Esophagus muscularis mucosa (tissue), 4 donors: ENCODE measurements at regions not wholly inside any gene's neighbourhood (a gene's known extent, or its start where the extent isn't known, plus 50 kb on each side); places are given as distances from the start of the nearest gene placed in this dataset.

Experiments used
- DNase-seq: peaks from one replicate; pipeline ENCODE4 v3.0.0-alpha.2; 2017; ENCODE audit errors: extremely low spot score
- H3K27ac ChIP-seq, 4 donors: fragments of 200-600 bp; sonication (generic); replicated peaks in 1 of 4; 1 replicate in 3 of 4; 2 replicates in 1 of 4; pipeline ENCODE4 v1.5.1; 2016 to 2019; ENCODE audit warnings: mild to moderate bottlenecking in 1 of 4
- H3K27me3 ChIP-seq, 4 donors: fragments of 200-600 bp; sonication (generic); one replicate each; pipeline versions ENCODE4 v1.5.1 to v1.6.0; 2016 to 2019
- H3K36me3 ChIP-seq, 4 donors: fragments of 200-600 bp; sonication (generic); one replicate each; pipeline ENCODE4 v1.5.1; 2016 to 2019
- H3K4me1 ChIP-seq, 4 donors: fragments of 200-600 bp; sonication (generic); one replicate each; pipeline ENCODE4 v1.5.1; 2016 to 2019
- H3K4me3 ChIP-seq, 4 donors: fragments of 200-600 bp; sonication (generic); 1 replicate in 2 of 4; 2 replicates in 2 of 4; pipeline ENCODE4 v1.5.1; 2016 to 2019; ENCODE audit warnings: mild to moderate bottlenecking in 4 of 4, moderate library complexity in 1 of 4
- H3K9me3 ChIP-seq, 4 donors: fragments of 200-600 bp; sonication (generic); 1 replicate in 3 of 4; 2 replicates in 1 of 4; pipeline ENCODE4 v1.5.1; 2016 to 2019
- EP300 ChIP-seq: sonication (generic); formaldehyde crosslinking; IDR thresholded peaks from one replicate; pipeline ENCODE4 v1.6.1; 2017; ENCODE audit warnings: antibody characterized with exemption
- POLR2A ChIP-seq: fragments of 450-650 bp; IDR thresholded peaks from one replicate; pipeline ENCODE4 v1.6.1; 2017; ENCODE audit warnings: antibody characterized with exemption, moderate library complexity, mild to moderate bottlenecking, low read depth
- POLR2AphosphoS5 ChIP-seq, 2 donors: sonication (generic); formaldehyde crosslinking; IDR thresholded peaks; one replicate each; pipeline ENCODE4 v1.6.1; 2017; ENCODE audit warnings: antibody characterized with exemption in 2 of 2
- WGBS: methylation state at CpG from one replicate; pipeline ENCODE4 v1.1.5; 2018; 5-methylcytosine and 5-hydroxymethylcytosine counted together
- intact Hi-C: fragments of 100-400 bp; cut with DNase I; formaldehyde crosslinking; loops from one replicate; pipeline ENCODE4 v1.15.1; 2023
- TF ChIP-seq, protein P1 (sequence below), 3 experiments: fragments of 200-600 bp in 2 of 3; fragments of 450-650 bp in 1 of 3; sonication (generic) in 2 of 3; IDR thresholded peaks; one replicate each; pipeline ENCODE4 v1.5.1; 2017 to 2019; ENCODE audit warnings: antibody characterized with exemption in 3 of 3, mild to moderate bottlenecking in 2 of 3, moderate library complexity in 1 of 3

DNA sequence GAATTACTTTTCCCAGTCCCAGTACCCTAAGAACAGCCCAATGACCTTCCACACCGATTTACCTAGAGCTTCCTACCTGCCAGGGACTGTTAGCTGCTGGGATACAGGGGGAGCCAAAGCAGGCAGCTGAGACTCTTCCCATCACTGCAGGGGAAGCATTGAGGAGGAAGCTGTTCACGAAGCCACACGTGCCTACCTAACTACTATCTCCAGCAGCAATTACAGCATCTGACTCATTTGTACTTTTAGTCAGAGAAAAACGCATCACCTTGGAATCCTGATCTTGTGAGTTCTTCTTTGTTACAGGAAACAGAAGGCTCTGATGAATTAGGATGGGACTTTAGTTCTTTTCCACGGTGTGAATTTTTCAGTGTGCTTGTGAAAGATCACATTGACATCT is 113.7 kb upstream of the DHX40 start:
- Histone ChIP-seq H3K27me3 (no peaks in the 10 kb centered on the region), H3K36me3 (no peaks in the 10 kb centered on the region), H3K27ac (no peak overlapping the region), H3K9me3 (no peaks in the 10 kb centered on the region), H3K4me1 (no peaks in the 10 kb centered on the region), H3K4me3 (no peak overlapping the region)
- TF ChIP-seq POLR2A, result no peak
- TF ChIP-seq, protein P1, sequence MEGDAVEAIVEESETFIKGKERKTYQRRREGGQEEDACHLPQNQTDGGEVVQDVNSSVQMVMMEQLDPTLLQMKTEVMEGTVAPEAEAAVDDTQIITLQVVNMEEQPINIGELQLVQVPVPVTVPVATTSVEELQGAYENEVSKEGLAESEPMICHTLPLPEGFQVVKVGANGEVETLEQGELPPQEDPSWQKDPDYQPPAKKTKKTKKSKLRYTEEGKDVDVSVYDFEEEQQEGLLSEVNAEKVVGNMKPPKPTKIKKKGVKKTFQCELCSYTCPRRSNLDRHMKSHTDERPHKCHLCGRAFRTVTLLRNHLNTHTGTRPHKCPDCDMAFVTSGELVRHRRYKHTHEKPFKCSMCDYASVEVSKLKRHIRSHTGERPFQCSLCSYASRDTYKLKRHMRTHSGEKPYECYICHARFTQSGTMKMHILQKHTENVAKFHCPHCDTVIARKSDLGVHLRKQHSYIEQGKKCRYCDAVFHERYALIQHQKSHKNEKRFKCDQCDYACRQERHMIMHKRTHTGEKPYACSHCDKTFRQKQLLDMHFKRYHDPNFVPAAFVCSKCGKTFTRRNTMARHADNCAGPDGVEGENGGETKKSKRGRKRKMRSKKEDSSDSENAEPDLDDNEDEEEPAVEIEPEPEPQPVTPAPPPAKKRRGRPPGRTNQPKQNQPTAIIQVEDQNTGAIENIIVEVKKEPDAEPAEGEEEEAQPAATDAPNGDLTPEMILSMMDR (IDR thresholded peaks at IDR 0.05), result no peak
- no peak for TF ChIP-seq EP300
- TF ChIP-seq POLR2AphosphoS5 (IDR thresholded peaks at IDR 0.05), result no peak
- no peak for DNase-seq
- intact Hi-C loops, result no loop called here
- 45% methylated on average over 5 of the region's 5 CpGs for WGBS

- Histone ChIP-seq H3K27me3 (no peaks in the 10 kb centered on the region), H3K4me1 (no peaks in the 10 kb centered on the region), H3K4me3 (no peak overlapping the region), H3K9me3 (no peaks in the 10 kb centered on the region), H3K36me3 (no peaks in the 10 kb centered on the region), H3K27ac (no peak overlapping the region)
- no peak for DNase-seq
- WGBS, result 66% methylated on average over 2 of the region's 3 CpGs
- intact Hi-C loops, result no loop called here
- no peak for TF ChIP-seq POLR2A
- TF ChIP-seq POLR2AphosphoS5 (IDR thresholded peaks at IDR 0.05), result no peak
- no peak for TF ChIP-seq EP300
Measured at GRCh38 chr17:59454633-59455105, 110.7 kb upstream of the DHX40 start.

- Histone ChIP-seq H3K4me1 (no peaks in the 10 kb centered on the region), H3K4me3 (no peak overlapping the region), H3K9me3 (no peaks in the 10 kb centered on the region), H3K27ac (no peak overlapping the region), H3K36me3 (no peaks in the 10 kb centered on the region), H3K27me3 (no peaks in the 10 kb centered on the region)
- DNase-seq, result no peak
- intact Hi-C loops, result no loop called here
- TF ChIP-seq EP300 (no peak), POLR2AphosphoS5 (IDR thresholded peaks at IDR 0.05) (no peak), POLR2A (no peak)
- TF ChIP-seq, protein P1 (IDR thresholded peaks at IDR 0.05), result no peak
- 91% methylated on average over 7 of the region's 7 CpGs for WGBS
Measured at GRCh38 chr17:59456428-59456827, 109.0 kb upstream of the DHX40 start.

- TF ChIP-seq, protein P1 (IDR thresholded peaks at IDR 0.05), result no peak
- no peak for TF ChIP-seq POLR2AphosphoS5 (IDR thresholded peaks at IDR 0.05)
- no peak for TF ChIP-seq EP300
- TF ChIP-seq POLR2A, result no peak
Measured at GRCh38 chr17:59456923-59457615, 108.3 kb upstream of the DHX40 start.

GRCh38 chr17:59462385-59462784 is 103.0 kb upstream of the DHX40 start:
- Histone ChIP-seq H3K4me3 (no peak overlapping the region), H3K27ac (no peak overlapping the region), H3K4me1 (no peaks in the 10 kb centered on the region), H3K36me3 (no peaks in the 10 kb centered on the region), H3K27me3 (no peaks in the 10 kb centered on the region), H3K9me3 (no peaks in the 10 kb centered on the region)
- TF ChIP-seq POLR2A (no peak), EP300 (no peak), POLR2AphosphoS5 (IDR thresholded peaks at IDR 0.05) (no peak)
- TF ChIP-seq, protein P1 (IDR thresholded peaks at IDR 0.05), result no peak
- intact Hi-C loops, result no loop called here
- 87% methylated on average over 4 of the region's 4 CpGs for WGBS
- DNase-seq, result no peak

More at GRCh38 chr17:59456923-59457615, 108.3 kb upstream of the DHX40 start:
- Histone ChIP-seq H3K4me1 (no peaks in the 10 kb centered on the region), H3K27ac (no peak overlapping the region), H3K36me3 (no peaks in the 10 kb centered on the region), H3K9me3 (no peaks in the 10 kb centered on the region), H3K27me3 (no peaks in the 10 kb centered on the region), H3K4me3 (no peak overlapping the region)
- intact Hi-C loops, result no loop called here
- DNase-seq, result no peak
- WGBS, result 99% methylated on average over 5 of the region's 5 CpGs
